ENCODE measurements at regions not wholly inside any gene's neighbourhood (a gene's known extent, or its start where the extent isn't known, plus 50 kb on each side); places are given as distances from the start of the nearest gene placed in this dataset.

DNA sequence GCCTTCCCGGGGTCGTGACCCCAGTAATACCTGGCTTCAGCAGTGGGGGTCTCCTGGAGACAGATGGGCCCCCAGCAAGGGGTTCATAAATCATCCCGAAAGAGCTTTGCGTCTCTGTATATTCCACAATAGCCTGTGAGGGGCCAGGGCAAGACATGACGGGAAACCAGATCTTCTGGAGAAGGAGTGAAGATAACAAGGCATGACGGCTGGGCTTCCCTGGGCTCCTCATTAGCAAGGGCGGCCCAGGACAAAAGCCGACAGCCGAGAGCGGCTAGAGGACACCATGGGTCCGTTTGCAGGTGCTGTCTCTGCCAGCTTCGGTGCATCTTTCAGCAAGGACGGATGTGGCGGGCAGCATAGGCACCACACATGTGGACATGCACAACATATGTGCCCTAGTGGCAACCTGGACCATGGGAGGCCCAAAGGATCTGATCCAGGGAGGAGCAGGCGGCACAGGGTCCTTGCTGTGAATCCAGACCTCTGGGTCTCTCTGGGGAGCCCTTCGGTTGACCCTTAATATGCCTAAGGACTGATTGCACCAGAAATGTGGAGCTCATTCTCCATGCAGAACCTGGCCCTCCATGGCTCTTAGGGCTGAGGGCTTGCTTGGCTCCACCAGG lies 136.9 kb upstream of the FOXF1 start:
- TF ChIP-seq, protein P1, sequence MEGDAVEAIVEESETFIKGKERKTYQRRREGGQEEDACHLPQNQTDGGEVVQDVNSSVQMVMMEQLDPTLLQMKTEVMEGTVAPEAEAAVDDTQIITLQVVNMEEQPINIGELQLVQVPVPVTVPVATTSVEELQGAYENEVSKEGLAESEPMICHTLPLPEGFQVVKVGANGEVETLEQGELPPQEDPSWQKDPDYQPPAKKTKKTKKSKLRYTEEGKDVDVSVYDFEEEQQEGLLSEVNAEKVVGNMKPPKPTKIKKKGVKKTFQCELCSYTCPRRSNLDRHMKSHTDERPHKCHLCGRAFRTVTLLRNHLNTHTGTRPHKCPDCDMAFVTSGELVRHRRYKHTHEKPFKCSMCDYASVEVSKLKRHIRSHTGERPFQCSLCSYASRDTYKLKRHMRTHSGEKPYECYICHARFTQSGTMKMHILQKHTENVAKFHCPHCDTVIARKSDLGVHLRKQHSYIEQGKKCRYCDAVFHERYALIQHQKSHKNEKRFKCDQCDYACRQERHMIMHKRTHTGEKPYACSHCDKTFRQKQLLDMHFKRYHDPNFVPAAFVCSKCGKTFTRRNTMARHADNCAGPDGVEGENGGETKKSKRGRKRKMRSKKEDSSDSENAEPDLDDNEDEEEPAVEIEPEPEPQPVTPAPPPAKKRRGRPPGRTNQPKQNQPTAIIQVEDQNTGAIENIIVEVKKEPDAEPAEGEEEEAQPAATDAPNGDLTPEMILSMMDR (IDR thresholded peaks at IDR 0.05; ENCODE audit: extremely low read depth, missing control alignments): no peak

DNA sequence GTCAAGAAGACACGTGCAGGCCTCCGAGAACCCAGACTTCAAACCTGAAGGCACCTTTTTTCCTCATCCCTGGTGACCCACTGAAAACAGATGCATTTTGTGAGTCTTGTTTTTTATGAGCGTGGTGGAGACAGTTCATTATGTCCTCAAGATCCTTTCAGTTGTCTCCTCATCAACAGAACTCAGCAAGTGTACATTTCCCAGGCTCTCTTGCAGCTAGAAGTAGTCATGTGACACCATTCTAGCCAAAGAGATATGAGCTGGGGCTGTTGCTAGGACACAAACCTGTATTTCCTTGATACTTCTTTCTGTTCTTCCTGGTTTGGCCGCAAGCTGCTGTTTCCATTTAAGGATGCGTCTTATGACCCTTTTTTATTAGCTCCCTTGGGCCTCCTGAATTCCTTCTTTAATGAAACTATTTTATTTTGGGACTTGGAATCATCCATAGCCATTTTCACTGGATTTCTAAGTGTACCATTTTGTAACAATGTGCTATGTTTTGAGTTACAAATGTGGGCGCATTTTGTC lies 135.7 kb upstream of the FOXF1 start:
- DNase-seq (ENCODE audit: low spot score): no peak
- TF ChIP-seq, protein P1 (IDR thresholded peaks at IDR 0.05; ENCODE audit: extremely low read depth, missing control alignments): no peak

More for the DNA sequence above, 136.9 kb upstream of the FOXF1 start:
- no peak for DNase-seq (ENCODE audit: low spot score)

- TF ChIP-seq, protein P1 (IDR thresholded peaks at IDR 0.05; ENCODE audit: extremely low read depth, missing control alignments): no peak
- no peak for DNase-seq (ENCODE audit: low spot score)
Observed at GRCh38 chr16:86375364-86375763, 135.0 kb upstream of the FOXF1 start.

- no peak for DNase-seq (ENCODE audit: low spot score)
- TF ChIP-seq, protein P1 (IDR thresholded peaks at IDR 0.05; ENCODE audit: extremely low read depth, missing control alignments): no peak
Observed at GRCh38 chr16:86375851-86376250, 134.5 kb upstream of the FOXF1 start.

GRCh38 chr16:86376837-86377236 lies 133.5 kb upstream of the FOXF1 start:
- TF ChIP-seq, protein P1 (IDR thresholded peaks at IDR 0.05; ENCODE audit: extremely low read depth, missing control alignments): no peak
- no peak for DNase-seq (ENCODE audit: low spot score)

GRCh38 chr16:86377251-86378022 lies 132.9 kb upstream of the FOXF1 start:
- DNase-seq (ENCODE audit: low spot score): no peak
- TF ChIP-seq, protein P1 (IDR thresholded peaks at IDR 0.05; ENCODE audit: extremely low read depth, missing control alignments): no peak

GRCh38 chr16:86378128-86378527 lies 132.2 kb upstream of the FOXF1 start:
- TF ChIP-seq, protein P1 (IDR thresholded peaks at IDR 0.05; ENCODE audit: extremely low read depth, missing control alignments): no peak
- DNase-seq (ENCODE audit: low spot score): no peak
